ENCODE measurements at regions not wholly inside any gene's neighbourhood (a gene's known extent, or its start where the extent isn't known, plus 50 kb on each side); places are given as distances from the start of the nearest gene placed in this dataset.

DNA sequence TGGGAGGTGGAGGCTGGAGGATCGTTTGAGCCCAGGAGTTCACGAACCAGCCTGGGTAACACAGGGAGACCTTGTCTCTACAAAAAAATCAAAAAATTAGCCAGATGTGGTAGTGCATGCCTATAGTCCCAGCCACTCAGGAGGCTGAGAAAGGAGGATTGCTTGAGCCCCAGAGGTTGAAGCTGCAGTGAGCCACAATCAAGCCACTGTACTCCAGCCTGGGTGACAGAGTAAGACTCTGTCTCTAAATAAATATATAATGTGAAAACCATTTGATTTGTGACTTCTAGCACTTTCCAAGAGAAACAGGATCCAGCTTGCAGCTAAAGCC lies 459.1 kb downstream of the SOX9 start:
- no peak for DNase-seq (ENCODE audit: low read depth)

- DNase-seq (ENCODE audit: low read depth): no peak
Measured at GRCh38 chr17:72580321-72581127, 459.7 kb downstream of the SOX9 start.

GRCh38 chr17:72587156-72587555 lies 466.3 kb downstream of the SOX9 start:
- DNase-seq (ENCODE audit: low read depth): no peak

- no peak for DNase-seq (ENCODE audit: low read depth)
Measured at GRCh38 chr17:72587773-72588511, 467.1 kb downstream of the SOX9 start.

- no peak for DNase-seq (ENCODE audit: low read depth)
Measured at GRCh38 chr17:72588561-72588960, 467.7 kb downstream of the SOX9 start.

GRCh38 chr17:72588961-72589360 lies 468.1 kb downstream of the SOX9 start:
- no peak for DNase-seq (ENCODE audit: low read depth)

DNA sequence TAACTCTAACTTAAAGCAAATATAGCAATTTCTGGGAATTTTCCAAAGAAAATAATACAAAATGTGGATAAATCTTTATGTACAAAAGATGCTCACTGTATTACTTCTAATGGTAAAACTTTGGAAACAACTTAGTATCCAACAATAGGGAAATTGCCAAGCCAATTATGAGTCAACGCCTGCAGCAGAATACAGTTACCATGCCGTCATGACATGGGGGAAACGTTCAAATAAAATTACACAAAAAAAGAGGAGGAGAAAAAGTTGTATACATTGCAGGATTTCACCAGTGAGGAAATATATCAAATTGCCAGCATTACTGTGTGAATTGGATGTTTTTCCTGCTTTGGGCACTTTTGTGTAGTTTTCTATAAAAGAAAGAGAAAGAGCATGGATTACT lies 469.6 kb downstream of the SOX9 start:
- no peak for DNase-seq (ENCODE audit: low read depth)

- DNase-seq (ENCODE audit: low read depth): no peak
Measured at GRCh38 chr17:72590882-72591281, 470.1 kb downstream of the SOX9 start.

DNA sequence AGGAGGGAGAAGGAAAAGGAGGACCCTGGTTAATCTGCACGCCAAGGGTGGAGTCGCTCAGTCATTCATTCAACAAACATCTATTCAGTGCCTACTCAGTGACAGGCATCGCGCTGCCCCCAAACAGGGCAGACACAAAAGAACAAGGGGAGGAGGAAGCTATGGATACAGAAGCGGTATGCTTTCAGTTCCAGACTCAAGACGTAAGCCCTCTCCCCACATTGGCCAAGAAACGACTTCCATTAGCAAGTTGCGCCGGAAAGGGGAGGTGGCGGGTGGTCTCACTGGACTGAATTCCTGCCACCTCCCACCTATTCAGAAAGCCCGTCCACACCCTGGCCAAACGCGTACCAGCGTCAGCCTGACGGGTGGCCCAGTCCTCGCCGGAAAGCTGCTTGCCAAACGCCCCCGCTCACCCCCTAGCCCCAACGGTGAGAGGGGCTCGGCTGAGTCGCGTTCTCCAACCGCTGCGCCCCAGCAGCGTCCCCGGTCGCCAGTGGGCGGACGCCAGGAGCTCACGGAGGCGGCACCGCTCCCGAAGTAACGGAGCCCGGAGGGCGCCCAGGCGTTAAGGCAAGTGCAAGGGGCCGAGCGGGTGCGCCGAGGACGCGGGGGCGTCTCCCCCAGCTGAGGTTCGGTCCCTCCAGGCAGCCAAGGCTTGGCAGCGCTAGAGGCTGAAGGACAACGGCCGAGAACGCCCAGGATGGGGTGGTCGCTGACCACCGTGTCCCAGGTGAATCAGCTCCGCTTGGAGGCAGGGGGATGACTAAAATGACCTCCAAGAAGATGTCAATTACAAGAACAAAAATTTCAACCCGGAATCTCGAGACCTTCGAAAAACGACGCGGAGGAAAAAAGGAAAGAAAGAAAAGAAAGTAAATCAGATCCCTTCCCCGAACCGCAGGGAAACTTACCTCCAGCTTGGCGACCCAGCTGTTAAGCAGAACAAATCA lies 470.7 kb downstream of the SOX9 start:
- no peak for DNase-seq (ENCODE audit: low read depth)

GRCh38 chr17:72592242-72592966 lies 471.6 kb downstream of the SOX9 start:
- DNase-seq (ENCODE audit: low read depth): no peak

DNA sequence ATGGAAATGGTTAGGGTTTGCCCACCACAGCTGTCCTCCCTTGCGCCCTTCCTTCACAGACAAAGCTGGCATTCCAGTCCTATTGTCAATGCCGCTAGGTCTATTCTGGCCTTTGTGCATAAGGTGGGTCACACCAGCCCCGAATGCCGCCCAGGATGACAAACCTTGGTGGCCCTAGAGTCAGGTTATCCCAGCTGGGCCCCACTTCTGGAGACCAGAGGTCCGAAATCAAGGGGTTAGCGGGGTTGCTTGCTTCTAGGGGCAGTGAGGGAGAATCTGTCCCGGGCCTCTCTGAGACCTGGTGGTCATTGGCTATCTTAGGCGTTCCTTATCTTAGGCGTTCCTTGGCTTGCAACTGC lies 472.1 kb downstream of the SOX9 start:
- DNase-seq (ENCODE audit: low read depth): no peak

DNA sequence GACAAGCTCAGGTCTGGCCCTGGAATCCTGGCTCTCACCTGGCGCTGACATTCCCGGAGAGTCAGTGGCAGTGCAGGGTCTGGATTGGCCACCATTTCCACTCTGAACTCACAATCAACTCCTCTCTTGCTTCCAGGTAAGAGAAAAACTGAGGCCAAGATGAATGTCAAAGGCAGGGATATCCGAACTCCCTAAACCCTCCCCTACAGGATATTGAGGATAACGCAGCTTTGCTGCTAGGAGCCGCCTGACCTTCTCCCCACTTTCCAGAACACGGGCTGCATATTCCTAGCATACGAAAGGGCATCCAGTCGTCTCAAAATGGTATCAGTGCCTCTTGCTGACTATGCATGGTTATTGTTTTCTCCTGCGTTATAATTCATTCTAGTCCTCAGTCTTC lies 473.4 kb downstream of the SOX9 start:
- DNase-seq (ENCODE audit: low read depth): no peak
